HEK293 (cell line): ENCODE measurements at regions not wholly inside any gene's neighbourhood (a gene's known extent, or its start where the extent isn't known, plus 50 kb on each side); places are given as distances from the start of the nearest gene placed in this dataset.

ENCODE experiments used
- CTCF ChIP-seq: fragments of 450-650 bp; formaldehyde crosslinking; IDR thresholded peaks from 2 replicates; pipeline ENCODE4 v1.5.1; 2016; ENCODE audit warnings: missing biosample characterization, missing genetic modification characterization
- ZNF423 ChIP-seq: fragments of 450-650 bp; formaldehyde crosslinking; IDR thresholded peaks from 2 replicates; pipeline ENCODE4 v1.5.1; 2016; ENCODE audit warnings: missing biosample characterization, missing genetic modification characterization
- ZNF530 ChIP-seq: fragments of 450-650 bp; formaldehyde crosslinking; IDR thresholded peaks from 2 replicates; pipeline ENCODE4 v1.5.1; 2016; ENCODE audit warnings: low read depth, missing biosample characterization, missing genetic modification characterization
- ZNF544 ChIP-seq: fragments of 450-650 bp; formaldehyde crosslinking; IDR thresholded peaks from 2 replicates; pipeline ENCODE4 v1.5.0; 2017; ENCODE audit warnings: missing biosample characterization, missing genetic modification characterization

DNA sequence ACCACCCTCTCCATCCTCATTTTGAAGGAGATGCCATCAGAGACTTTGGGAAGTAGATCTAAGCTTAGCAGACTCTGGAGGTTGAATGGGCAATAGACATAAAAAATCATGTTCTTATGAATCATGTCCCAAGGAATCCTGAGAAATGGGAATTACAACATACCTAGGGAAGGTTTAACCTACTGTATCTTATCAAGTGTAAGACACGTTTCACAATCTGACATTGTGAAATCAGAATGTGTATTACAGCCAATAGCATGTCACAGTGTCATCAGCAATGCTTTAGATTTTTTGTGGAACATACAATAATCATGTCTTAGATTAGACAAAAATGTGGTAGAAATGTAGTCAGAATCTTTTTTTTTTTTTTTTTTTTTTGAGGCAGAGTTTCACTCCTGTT lies 332.4 kb upstream of the TLE3 start:
- TF ChIP-seq ZNF423 (tag by site-specific recombination) (no peak), ZNF530 (no peak), ZNF544 (tag by site-specific recombination) (no peak), CTCF (tag by site-specific recombination) (no peak)
